ENCODE measurements at regions not wholly inside any gene's neighbourhood (a gene's known extent, or its start where the extent isn't known, plus 50 kb on each side); places are given as distances from the start of the nearest gene placed in this dataset.
A peak's percentile ranks its signal among the peaks of the same experiment; 100 is the strongest.
"Not testable (repeated sequence)": the region's sequence is repeated elsewhere in the genome, so short reads cannot be mapped to it uniquely, and the experiment has no call there.

DNA sequence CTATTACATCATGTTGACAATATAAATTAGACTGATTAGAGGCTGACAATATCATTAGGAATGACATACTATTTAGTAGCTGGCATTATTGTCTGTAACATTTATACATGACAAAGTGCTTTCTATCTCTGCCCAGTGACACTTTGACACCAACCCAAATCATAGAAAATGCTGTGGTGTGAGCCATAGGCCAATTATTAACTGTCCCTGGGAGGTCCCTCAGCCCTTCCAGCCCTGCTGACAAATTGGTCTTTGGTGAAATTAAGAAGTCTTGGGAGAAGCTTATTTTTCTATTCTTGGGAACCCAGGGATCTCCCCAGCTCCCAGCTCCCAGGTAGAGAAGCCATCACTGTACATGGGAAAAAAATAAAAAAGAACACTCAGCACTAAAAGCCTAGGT, 179.6 kb downstream of the AIPL1 start:
- no peak for DNase-seq (ENCODE audit: low read depth)

DNA sequence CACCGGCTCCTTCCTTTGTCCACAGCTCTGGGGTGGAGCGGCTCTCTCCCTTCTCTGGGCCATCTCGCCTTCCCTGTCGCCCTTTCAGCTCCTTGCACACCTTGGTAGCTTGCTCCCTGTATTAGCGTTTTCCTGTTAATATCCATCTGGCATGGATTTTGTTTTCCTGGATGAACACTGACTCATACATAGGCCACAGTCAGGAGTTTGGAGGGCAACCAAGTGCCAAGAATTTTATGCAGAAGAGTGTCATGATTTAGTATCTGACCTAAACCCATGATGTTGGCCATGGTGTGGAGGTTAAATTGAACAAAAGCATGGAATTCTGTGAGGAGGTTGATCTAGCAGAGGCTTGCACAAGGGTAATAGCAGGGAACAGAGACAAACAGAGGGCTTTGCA, 180.9 kb downstream of the AIPL1 start:
- DNase-seq (ENCODE audit: low read depth) = no peak

DNA sequence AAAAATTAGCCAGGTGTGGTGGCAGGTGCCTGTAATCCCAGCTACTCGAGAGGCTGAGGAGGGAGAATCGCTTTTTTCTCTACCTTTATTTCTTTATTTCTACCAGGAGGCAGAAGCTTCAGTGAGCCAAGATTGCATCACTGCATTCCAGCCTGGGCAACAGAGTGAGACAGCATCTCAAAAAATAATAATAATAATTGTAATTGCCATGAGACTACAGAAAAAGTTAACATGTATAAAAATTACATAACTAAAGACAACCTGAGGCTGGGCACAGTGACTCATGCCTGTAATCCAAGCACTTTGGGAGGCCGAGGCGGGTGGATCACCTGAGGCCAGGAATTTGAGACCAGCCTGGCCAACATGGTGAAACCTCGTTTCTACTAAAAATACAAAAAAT, 181.5 kb downstream of the WSCD1 start:
- DNase-seq (ENCODE audit: low read depth) = not testable (repeated sequence)

DNA sequence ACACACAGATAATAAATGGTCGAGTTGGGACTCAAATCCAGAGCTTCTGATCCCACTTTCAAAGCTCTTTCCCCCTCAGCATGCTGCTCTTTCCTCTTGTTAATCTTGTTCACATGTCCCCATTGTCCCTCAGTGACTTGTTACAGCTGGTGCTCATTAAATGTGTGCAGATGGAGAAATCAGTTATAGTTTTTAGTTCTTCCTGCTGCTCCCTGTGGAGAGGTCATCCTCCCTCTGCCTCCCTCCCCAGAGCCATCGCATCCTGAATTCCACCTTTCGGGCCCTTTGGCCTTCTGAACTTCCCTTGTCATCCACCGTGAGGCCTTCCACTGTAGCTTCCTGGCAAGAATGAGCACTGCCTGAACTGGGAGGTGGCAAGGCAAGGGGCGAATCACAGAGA, 179.6 kb downstream of the WSCD1 start:
- DNase-seq (ENCODE audit: low read depth) = no peak

DNA sequence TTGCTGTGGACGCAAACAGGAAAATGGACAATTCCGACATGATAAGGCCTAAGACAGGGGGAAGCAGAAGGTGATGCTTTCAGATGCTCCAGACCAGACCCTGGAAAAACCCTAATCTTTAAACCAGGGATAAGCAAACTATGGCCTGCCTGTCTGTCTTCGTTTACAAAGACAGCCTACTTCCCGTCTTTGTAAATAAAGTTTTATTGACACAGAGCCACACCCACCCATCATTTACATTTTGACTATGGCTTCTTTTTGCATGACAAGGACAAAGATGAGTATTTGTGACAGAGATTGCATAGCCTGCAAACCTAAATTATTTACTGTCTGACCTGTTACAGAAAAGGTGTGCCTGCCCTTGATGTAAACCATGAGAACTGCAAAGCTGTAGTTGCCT, 177.9 kb downstream of the WSCD1 start:
- no peak for DNase-seq (ENCODE audit: low read depth)

DNA sequence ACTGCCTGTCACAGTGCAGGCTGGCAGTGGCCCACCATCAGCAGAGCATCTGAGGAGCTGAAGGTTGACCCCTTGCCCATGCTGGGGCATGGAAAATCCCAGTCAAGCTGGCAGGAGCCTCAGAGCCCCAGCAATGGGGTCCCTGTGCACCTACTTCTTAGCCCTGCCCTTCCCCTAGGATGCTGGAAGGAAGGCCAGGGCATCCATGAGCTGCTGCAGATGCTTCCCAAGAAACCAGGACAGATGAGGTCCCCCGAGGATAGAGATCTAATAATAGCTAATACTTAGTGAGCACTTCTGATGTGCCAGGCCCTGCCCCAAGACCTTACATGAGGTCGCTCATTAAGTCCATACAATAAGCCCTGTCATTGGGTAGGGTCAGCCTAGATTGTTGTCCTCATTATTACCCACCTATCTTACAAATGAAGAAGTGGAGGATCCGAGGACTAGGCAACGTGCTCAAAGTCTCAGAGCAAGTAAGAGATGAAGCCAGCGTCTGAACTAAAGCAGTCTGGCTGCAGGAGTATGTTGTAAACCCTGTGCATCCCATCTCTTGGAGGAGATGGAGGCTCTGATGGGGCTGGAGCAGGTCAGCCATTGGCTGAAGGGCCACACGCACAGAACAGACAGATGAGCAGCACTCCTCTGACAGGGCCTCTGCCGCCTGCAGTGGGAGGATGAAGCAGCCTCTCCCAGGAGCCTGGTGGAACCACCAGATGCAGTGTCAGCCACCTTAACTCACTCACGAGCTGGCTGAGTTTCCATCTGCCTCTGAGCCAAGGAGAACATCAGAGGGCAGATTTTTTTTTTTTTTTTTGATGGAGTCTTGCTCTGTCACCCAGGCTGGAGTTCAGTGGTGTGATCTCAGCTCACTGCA, 175.4 kb downstream of the WSCD1 start:
- no peak for DNase-seq (ENCODE audit: low read depth)

DNA sequence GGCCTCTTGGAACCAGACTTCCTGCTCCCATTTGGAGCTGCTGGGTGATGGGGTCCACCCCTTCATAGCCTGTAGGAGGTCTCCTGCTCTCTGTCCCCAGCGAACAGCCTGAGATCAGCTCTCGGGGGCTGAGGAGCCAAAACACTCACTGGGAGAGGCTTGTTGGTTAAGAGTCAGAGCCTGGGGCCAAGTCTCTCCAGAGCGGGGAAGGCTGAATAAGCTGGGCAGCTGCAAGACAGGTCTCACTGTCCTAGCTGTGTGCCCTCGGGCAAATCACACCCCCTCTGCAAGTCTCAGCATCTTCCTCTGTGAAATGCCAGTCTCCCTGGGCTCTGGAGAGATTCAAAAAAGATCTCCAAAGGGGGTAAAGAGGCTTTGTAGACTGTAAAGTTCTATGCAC, 174.6 kb downstream of the WSCD1 start:
- DNase-seq (ENCODE audit: low read depth) = no peak

DNA sequence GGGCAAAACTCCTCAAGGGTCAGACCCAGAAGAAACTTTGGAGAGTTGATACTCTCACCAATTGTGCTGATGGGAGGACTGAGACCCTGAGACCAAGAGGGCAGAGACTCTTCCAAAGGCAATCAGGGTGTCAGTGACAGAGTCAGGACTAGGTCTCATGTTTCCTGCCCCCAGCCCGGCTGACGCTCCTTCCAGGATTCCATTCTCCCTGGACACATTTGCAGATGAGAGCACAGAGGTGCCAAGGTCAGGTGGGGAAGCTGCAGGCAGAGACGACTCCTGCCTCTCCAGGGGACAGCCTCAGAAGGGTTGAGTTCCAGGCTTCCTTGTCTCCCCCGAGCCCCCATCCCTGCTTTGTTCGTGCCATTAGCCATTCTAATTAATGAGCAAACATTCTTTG, 174.1 kb downstream of the WSCD1 start:
- DNase-seq (ENCODE audit: low read depth) = no peak

DNA sequence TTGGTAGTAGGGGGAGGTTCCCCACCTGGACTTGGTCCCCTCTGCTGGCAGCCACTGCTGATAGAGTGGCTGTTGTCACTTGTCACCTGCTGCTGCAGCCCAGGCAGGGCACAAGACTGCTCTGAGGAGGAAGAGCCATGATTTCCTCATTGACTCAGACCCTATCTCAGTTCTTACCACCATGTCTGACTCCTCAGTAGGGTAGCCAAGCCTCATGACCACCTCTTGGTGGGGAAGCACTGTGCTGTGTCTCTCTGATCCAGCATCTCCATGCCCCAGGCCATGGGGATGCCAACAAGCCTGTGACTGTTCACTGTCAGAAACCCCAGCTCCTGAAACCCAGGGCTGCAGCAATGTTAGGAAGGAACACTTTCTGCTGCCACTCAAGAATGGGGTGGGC, 173.0 kb downstream of the WSCD1 start:
- no peak for DNase-seq (ENCODE audit: low read depth)

DNA sequence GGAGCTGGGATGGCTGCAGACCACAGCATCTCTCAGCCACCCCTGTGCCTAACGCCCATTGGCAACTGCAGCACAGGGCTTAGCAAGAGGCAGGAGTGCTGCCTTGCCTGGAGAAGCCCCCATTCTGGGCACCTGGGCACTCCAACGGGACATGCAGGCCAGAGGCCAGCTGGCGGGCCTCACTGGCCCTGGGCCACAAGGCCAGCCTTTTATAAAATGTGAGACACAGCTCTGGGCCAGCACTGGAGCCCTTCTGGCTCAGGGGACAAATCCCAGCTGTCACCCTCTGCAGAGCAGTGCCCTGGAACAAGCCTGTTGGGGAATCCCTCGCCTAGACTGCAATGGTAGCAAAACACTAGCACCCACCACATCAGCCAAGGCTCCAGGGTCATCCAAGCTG, 171.8 kb downstream of the WSCD1 start:
- DNase-seq (ENCODE audit: low read depth) = no peak

DNA sequence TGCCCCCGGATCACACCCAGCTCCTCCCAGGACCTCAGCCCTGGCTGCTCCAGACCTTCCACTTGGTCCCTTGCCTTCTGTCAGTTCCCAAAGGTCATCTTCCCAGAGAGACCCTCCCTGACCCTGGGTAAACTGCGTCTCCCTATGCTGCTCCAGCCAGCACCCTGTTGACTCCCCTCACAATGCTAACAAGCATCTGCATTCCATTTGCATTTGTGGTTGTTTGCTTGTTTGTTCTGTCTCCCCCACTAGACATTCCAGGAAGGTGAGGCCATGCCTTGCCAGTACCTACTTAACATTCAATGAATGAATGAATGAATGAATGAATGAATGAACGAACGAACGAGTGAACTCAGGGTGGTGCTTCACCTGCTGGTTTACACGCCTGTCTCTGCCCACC, 171.2 kb downstream of the WSCD1 start:
- DNase-seq (ENCODE audit: low read depth) = no peak

DNA sequence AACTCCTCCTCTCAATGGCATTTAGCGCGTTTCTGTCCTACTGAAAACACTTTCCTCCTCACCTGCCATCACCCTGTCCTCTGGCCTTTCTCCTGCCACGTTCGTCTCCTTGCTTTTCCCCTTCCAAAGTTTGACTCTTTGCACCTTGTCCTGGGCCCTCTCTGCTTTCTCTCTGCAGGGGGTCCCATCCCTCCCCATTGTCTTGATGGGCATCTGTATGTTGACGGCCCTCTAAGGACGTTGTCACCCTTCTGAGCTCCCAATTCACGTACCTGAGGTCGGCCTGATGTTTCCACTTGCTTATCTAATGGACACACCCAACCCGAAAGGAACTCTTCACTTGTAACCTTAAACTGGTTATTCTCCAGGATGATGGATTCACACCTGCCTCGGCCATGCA, 170.4 kb downstream of the WSCD1 start:
- DNase-seq (ENCODE audit: low read depth) = no peak

DNA sequence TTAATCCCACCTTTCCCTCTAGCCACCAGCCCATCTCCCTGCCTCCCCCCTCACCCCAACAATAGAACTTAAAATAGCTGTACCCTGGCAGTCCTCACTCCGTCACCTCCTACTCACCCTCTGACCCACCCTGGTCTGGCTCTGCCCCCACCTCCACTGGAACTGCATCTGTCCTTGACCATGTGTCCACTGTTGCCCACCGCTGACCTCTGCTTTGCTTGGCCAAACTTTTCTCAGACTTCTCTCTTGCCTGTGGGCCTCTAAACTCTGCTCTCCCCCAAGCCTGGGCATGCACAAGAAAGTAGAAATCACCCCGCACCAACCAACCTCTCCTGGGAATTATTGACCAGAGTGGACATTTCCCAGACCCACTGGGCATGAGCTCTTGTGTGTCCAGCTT, 169.8 kb downstream of the WSCD1 start:
- DNase-seq (ENCODE audit: low read depth) = no peak

DNA sequence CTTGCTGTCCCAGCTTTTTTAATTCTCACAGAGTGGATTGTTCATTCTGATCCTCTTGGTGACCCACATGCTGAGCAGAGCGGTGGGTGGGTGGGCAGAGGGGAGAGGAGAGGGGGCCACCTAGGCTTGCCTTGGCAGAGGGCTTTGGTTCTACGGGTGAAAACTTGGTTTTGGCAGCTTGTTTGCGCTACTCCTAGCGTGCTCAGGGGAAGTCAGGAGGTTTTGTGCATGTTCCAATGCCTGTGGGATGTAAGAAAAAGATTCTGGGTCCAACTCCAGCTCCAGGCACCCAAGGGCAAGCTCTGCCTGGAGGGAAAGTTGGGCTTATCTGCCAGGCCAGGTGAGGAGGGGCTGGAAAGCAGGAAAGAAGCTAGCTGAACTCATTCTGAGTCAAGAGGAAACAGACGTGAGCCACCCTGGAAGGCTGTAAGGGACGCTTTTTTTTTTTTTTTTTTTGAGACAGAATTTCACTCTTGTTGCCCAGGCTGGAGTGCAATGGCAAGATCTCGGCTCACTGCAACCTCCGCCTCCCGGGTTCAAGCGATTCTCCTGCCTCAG, 169.1 kb downstream of the WSCD1 start:
- DNase-seq (ENCODE audit: low read depth) = no peak

DNA sequence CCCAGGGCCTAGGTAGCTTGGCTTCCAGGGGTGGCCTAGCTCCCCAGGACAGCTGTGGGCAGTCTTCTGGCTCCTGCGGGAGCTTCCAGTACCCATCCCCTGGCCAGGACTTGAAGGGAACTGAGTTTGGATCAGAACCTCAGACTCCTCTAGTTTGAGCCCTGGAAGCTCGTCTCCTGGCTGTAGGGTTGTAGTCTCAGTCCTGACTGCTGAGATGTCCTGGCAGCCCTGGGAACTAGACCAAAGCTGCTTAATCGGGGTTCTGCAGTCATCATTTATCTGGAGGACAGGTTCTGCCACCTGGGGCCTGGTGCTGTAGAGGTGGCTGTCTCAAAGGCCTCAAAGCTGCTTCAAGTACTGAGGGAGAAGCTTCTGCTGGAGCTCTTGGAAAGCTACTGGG, 163.7 kb downstream of the WSCD1 start:
- no peak for DNase-seq (ENCODE audit: low read depth)

DNA sequence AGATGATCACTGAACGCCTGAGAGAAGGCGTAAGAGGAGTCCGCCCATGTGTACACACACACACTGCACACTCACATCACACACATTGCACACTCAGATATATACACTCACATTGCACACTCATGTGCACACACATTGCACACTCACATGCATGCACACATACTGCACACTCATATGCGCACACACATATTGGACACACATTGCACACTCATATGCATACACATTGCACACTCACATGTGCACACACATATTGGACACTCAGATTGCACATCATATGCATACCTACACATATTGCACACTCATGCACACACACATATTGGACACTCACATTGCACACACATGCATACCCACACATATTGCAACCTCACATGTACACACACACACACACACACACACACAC, 163.2 kb downstream of the WSCD1 start:
- no peak for DNase-seq (ENCODE audit: low read depth)

DNA sequence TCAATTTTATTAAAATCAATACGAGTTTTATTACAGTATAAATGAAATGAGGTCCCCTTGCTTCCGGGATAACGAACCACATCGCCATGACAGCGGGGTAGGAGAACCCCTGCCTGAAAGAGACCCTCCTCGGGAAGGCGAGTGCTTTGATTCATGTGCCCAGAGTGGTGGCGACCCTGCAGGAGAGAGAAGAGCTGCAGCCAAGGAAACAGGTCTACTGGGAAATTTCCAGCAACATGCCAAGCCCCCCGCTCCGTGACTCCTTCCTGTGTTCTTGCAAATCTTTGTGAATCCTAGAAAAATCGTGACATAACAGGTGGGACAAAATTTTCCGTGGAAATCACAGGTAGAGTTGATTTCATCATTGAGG, 162.5 kb downstream of the WSCD1 start:
- no peak for DNase-seq (ENCODE audit: low read depth)

DNA sequence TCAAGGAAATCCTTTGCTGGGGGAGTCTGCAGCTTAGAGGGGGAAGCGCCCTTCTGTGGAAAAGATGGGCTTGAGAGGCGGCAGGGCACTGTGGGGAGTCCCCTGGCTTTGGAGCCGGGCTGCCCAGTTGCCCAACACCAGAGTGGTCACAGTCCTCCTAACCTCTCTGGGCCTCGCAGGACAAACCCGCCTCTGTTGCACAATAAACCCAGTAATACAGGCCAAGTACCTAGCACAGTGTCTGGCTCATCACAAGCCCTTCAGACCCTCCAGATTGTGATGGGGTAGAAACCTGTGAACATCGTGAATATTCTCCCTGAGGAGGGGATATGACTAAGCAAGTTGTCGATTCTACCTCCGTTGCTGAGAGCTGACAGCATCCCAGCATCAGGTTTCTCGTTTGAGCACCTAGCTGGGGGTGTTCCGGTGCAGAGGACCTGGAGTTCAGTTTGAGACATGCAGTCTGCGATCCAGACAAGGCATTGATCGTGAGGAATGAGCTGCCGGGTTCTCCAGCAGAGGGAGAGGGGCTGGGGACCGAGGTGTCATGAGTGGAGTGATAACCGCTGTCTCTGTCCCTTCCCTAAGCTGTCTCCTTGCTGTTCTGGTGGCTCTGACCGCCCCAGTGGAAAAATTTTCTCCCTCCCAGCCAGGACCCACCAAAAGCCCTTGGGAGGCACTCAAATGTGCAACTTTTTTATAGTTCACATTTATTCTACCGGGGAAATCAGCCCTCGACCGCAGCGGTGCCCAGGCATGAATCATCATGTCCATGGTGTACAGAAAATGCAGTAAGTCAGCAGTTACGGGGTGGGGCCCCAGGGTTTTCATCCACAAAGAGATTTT, 161.9 kb downstream of the WSCD1 start:
- peak; percentile 6 for DNase-seq (ENCODE audit: low read depth)

DNA sequence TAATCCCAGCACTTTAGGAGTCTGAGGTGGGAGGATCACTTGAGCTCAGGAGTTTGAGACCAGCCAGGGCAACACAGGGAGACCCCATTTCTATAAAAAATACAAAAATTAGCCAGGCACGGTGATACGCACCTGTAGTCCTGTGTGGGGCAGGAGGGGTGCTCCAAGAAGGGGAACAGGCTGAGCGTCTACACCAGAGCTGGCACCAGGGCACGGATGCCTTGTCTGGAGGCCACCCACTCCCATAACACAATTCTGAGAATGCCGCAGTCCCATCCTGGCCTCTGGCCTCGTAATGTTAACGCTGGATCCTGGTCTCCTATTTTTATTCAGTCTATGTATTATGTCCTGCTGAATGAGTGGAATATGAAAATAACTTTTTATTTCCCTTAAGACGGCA, 161.3 kb downstream of the WSCD1 start:
- no peak for DNase-seq (ENCODE audit: low read depth)

DNA sequence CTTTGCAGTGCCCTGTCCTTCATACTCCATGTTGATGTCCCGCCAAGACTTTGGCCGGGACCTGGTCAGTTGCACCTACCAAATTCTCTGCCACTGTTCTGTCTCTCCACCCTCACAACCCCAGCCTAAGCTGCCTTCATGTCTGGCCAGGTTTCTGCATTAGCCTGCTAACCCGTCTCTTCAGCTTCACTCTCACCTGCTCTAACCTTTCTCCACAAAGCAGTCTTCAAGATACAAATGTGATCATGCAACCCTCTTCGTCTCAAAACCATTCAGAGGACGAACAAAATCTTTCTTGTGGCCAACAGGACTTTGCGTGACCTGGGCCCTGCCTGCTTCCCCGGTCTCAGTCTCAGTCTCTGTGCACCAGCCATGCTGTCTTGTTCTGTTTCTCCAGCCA, 148.2 kb downstream of the WSCD1 start:
- DNase-seq (ENCODE audit: low read depth) = no peak

DNA sequence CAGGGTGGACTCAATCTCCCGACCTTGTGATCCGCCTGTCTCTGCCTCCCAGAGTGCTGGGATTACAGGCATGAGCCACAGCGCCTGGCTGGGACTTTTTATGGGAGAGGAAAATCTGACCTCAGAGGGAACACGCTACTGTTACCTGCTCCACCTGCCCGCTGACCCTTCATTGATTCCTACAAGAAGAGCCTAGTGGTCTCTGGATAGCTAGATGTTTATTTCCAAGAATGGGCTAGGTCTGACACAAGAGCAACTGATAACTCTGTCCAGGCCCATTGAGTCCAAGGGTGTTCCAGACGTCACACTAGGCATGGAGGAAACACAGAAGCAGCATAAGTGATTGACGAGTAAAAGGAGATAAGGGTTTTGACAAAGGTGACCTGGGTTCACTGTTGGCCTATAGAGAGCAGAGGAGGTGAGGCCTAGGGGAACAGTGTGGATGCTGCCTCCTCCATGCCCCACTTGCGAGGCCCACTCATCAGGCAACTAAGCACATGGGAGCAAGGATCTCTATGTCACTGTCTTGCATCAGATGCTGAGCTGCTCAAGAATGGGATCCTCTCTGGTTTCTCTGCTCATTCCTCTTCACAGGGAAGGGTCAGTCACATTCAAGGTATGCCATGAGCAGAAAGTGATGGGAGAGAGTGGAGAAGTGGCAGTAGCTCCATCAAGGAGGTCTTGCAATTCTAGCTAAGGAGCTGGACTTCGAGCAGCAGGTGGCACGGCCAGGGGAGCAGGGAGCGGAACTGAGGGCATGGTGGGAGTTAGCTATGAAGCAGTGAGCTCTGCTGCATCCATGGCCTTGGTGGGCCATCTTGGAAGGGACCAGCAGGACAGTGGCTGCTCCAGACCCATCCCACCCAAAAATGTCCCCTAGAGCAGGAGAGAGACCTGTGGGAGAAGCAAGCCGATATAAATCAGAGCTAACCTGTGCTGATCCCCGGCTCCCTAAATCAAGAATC, 145.2 kb downstream of the WSCD1 start:
- no peak for DNase-seq (ENCODE audit: low read depth)

DNA sequence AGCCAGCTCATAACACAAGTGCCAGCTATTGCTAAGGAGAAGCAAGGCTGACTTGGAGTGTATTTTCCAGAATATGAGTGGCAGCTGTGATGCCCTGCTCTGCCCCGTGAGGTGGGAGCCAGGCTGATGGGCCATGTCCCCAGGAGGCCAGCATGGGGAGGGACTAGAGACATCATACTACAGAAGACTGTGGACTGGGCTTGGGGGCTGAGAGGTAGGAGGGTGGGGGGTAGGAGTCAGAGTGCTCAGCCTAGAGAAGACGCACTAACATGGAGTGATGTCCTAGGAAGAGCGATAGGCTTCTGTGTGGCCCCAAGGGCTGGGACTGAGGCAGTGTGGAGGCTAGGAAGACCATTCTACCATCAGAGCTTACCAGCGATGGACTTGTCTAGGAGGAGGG, 143.7 kb downstream of the WSCD1 start:
- DNase-seq (ENCODE audit: low read depth) = no peak
